Suprapubic skin (tissue), 4 donors: ENCODE measurements at regions not wholly inside any gene's neighbourhood (a gene's known extent, or its start where the extent isn't known, plus 50 kb on each side); places are given as distances from the start of the nearest gene placed in this dataset.

Experiments
- CTCF ChIP-seq, 2 donors: fragments of 200-600 bp in 1 of 2; fragments of 450-650 bp in 1 of 2; sonication (generic) in 1 of 2; IDR thresholded peaks; one replicate each; pipeline ENCODE4 v1.5.1; 2016 to 2019; ENCODE audit warnings: antibody characterized with exemption in 2 of 2, mild to moderate bottlenecking in 1 of 2, moderate library complexity in 1 of 2
- POLR2A ChIP-seq, 2 donors: fragments of 450-650 bp; IDR thresholded peaks; one replicate each; pipeline ENCODE4 v1.6.1; 2017; ENCODE audit warnings: antibody characterized with exemption in 2 of 2, mild to moderate bottlenecking in 2 of 2, moderate library complexity in 2 of 2
- POLR2AphosphoS5 ChIP-seq, 3 donors: sonication (generic); formaldehyde crosslinking; IDR thresholded peaks; one replicate each; pipeline ENCODE4 v1.6.1; 2017; ENCODE audit warnings: antibody characterized with exemption in 3 of 3

- TF ChIP-seq CTCF (IDR thresholded peaks at IDR 0.05) (no peak), POLR2A (IDR thresholded peaks at IDR 0.05) (no peak), POLR2AphosphoS5 (IDR thresholded peaks at IDR 0.05) (no peak)
Measured at GRCh38 chr18:64244571-64244970, 95.7 kb upstream of the LINC00305 start.
